ENCODE measurements at regions not wholly inside any gene's neighbourhood (a gene's known extent, or its start where the extent isn't known, plus 50 kb on each side); places are given as distances from the start of the nearest gene placed in this dataset.

DNA sequence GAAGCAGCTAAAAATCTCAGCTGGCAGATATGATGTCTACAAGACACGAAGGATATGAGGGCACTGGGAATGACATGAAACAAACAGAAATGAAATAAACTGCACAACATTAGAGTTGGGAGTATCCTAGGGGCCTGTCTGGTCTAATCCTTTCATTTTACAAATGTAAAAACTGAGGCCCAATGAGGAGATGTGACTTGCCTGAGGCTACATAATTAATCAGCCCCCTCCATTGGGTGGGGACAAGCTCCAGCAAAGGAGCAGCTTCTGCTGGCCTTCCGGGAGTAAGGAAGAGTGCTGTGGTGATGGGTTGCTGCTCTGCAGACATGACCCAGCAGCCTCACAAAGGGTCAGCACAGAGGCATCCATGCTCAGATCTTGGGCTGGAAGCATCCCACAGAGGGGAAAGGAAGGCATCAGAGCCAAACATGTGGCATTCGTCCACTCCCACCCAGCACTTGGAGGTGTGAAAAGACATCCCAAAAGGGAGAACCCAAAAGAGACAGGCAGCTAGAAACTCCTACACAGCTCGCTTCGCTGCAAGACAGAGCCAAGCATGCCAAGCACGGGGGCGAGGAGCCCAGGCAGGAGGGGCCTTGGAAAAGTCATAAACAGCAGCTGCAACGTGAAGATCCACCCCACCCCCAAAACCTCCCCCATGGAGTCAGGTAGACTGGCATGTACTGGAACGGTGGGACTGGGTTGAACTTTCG, 183.7 kb downstream of the UNC5CL start:
- H2BK120ac ChIP-seq (replicated peaks; ENCODE audit: low read depth, low read length), result no peak overlapping the region
- no peak overlapping the region for H3K9ac ChIP-seq (replicated peaks in 1 of 4; ENCODE audit: extremely low read depth in 1 of 4, low read depth in 3 of 4, low read length in 3 of 4)
- no peak overlapping the region for H4K91ac ChIP-seq (replicated peaks; ENCODE audit: insufficient read length, low read length)
- no peaks in the 10 kb centered on the region for H3K36me3 ChIP-seq (ENCODE audit: control insufficient read depth in 2 of 4, insufficient read depth in 4 of 4, low read length in 3 of 4)
- no peak overlapping the region for H3K4me3 ChIP-seq (ENCODE audit: extremely low read depth in 1 of 4, insufficient read depth in 2 of 4, low read depth in 3 of 4, low read length in 4 of 4)
- no peaks in the 10 kb centered on the region for H4K20me1 ChIP-seq (replicated peaks in 1 of 2; ENCODE audit: control insufficient read depth in 1 of 2, insufficient read depth in 2 of 2, low read length in 2 of 2)
- TF ChIP-seq BCL11A (IDR thresholded peaks at IDR 0.05; ENCODE audit: low read depth in 2 of 2, low read length in 2 of 2) (no peak), EZH2 (IDR thresholded peaks at IDR 0.05; ENCODE audit: low read depth, low read length, severe bottlenecking) (no peak), NANOG (IDR thresholded peaks at IDR 0.05; ENCODE audit: insufficient read depth, low read depth, low read length, poor library complexity, severe bottlenecking) (no peak), EP300 (IDR thresholded peaks at IDR 0.05; ENCODE audit: borderline replicate concordance in 1 of 2, low read depth in 2 of 2, low read length in 2 of 2) (no peak), POU5F1 (IDR thresholded peaks at IDR 0.05; ENCODE audit: low read depth, low read length) (no peak), JUND (IDR thresholded peaks at IDR 0.05; ENCODE audit: low read length) (no peak), SP4 (IDR thresholded peaks at IDR 0.05; ENCODE audit: low read length) (no peak), NRF1 (IDR thresholded peaks at IDR 0.05; ENCODE audit: low read depth, low read length) (no peak), GABPA (IDR thresholded peaks at IDR 0.05; ENCODE audit: borderline replicate concordance, insufficient read depth, low read length) (no peak), SAP30 (IDR thresholded peaks at IDR 0.05; ENCODE audit: insufficient read depth, insufficient replicate concordance, low read length) (no peak), KDM5A (IDR thresholded peaks at IDR 0.05; ENCODE audit: low read length) (no peak)
- TF ChIP-seq, protein P1, sequence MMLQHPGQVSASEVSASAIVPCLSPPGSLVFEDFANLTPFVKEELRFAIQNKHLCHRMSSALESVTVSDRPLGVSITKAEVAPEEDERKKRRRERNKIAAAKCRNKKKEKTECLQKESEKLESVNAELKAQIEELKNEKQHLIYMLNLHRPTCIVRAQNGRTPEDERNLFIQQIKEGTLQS (IDR thresholded peaks at IDR 0.05; ENCODE audit: insufficient read depth, low read depth, low read length), result no peak
- whole genome bisulfite sequencing, 2 experiments (ENCODE audit: extremely low coverage in 1 of 2, insufficient coverage in 1 of 2, insufficient read length in 1 of 2, insufficient replicate concordance in 2 of 2, low coverage in 1 of 2, low lambda C conversion rate in 2 of 2, missing lambda C conversion rate in 1 of 2), result 89% methylated on average over 10 of the region's 10 CpGs; no CpG with 5 or more reads in 1 of the 2 experiments
- no peak overlapping the region for H2BK20ac ChIP-seq (ENCODE audit: low read length)
- no peak overlapping the region for H3K4ac ChIP-seq (replicated peaks; ENCODE audit: insufficient read length, low read depth, low read length)
- no peaks in the 10 kb centered on the region for H3K23me2 ChIP-seq (ENCODE audit: low read depth, low read length)
- H3K18ac ChIP-seq (ENCODE audit: extremely low read depth, low read length), result no peak overlapping the region
- H3K4me2 ChIP-seq (ENCODE audit: insufficient read depth in 1 of 2, low read depth in 2 of 2, low read length in 2 of 2), result no peak overlapping the region
- CTCF ChIA-PET (ENCODE audit: partially characterized antibody), result interaction anchor here (0.6 to 4.4 kb wide), 14 partner anchors 10 to 1109 kb away, joined by 3 to 22 read pairs (median 4); no protein-coding TSS in a partner anchor
- no peak overlapping the region for H3K56ac ChIP-seq (replicated peaks; ENCODE audit: insufficient read length, low read depth, low read length)
- H3K4me1 ChIP-seq (replicated peaks in 1 of 4; ENCODE audit: control insufficient read depth in 3 of 4, insufficient read depth in 4 of 4, low read length in 3 of 4), result no peaks in the 10 kb centered on the region
- no peak overlapping the region for H4K8ac ChIP-seq (ENCODE audit: extremely low read depth, insufficient read depth, low read length)
- H4K5ac ChIP-seq (ENCODE audit: insufficient read length, low read depth, low read length), result no peak overlapping the region
- no peak overlapping the region for H2BK5ac ChIP-seq (ENCODE audit: low read depth, low read length)
- FAIRE-seq (no peak), DNase-seq (ENCODE audit: low read depth in 1 of 2, low spot score in 2 of 2) (no peak)
- no peaks in the 10 kb centered on the region for H3K9me3 ChIP-seq (ENCODE audit: insufficient read depth in 2 of 2, low read depth in 1 of 2, low read length in 1 of 2)
- H3K27me3 ChIP-seq (replicated peaks in 1 of 4; ENCODE audit: control insufficient read depth in 3 of 4, extremely low read depth in 1 of 4, insufficient read depth in 3 of 4, low read length in 3 of 4), result no peaks in the 10 kb centered on the region; a peak in 1 of 7 replicates
- no peaks in the 10 kb centered on the region for H3K79me2 ChIP-seq (ENCODE audit: control insufficient read depth in 1 of 2, insufficient read depth in 2 of 2, low read length in 2 of 2)
- H3K14ac ChIP-seq (ENCODE audit: insufficient read length), result no peak overlapping the region
- no peak overlapping the region for H3K27ac ChIP-seq (ENCODE audit: low read depth, low read length)
- H2BK15ac ChIP-seq (ENCODE audit: low read length), result no peak overlapping the region
- no peaks in the 10 kb centered on the region for H3K79me1 ChIP-seq (ENCODE audit: low read depth, low read length)
- no peak overlapping the region for H2BK12ac ChIP-seq (ENCODE audit: low read depth, low read length)
- no peak overlapping the region for H2AFZ ChIP-seq (ENCODE audit: low read length)
- no peak overlapping the region for H2AK5ac ChIP-seq (ENCODE audit: low read depth, low read length)
- POLR2A ChIA-PET (ENCODE audit: partially characterized antibody), result no interaction called here
- H3K23ac ChIP-seq (ENCODE audit: insufficient read length), result no peak overlapping the region
